ENCODE measurements at regions not wholly inside any gene's neighbourhood (a gene's known extent, or its start where the extent isn't known, plus 50 kb on each side); places are given as distances from the start of the nearest gene placed in this dataset.

DNA sequence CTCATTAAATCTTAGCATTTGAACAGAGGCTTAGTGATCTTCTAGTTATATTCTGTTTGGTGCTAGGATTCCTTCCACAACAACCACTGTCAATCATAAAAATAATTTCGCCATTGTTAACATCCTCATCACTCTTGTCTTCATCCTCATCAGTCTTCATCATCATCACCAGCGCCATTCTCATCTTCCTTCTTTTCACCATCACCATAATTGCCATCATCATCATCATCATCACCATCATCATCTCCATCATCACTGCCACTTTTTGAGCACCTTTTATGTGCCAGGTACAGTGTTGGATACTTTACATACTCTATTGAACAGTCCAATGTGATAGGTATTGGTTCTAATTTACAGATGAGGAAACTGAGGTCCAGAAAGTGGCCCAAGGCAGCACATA lies 245.7 kb downstream of the PTPRU start:
- no peak for DNase-seq (ENCODE audit: low read depth)
- TF ChIP-seq, protein P1, sequence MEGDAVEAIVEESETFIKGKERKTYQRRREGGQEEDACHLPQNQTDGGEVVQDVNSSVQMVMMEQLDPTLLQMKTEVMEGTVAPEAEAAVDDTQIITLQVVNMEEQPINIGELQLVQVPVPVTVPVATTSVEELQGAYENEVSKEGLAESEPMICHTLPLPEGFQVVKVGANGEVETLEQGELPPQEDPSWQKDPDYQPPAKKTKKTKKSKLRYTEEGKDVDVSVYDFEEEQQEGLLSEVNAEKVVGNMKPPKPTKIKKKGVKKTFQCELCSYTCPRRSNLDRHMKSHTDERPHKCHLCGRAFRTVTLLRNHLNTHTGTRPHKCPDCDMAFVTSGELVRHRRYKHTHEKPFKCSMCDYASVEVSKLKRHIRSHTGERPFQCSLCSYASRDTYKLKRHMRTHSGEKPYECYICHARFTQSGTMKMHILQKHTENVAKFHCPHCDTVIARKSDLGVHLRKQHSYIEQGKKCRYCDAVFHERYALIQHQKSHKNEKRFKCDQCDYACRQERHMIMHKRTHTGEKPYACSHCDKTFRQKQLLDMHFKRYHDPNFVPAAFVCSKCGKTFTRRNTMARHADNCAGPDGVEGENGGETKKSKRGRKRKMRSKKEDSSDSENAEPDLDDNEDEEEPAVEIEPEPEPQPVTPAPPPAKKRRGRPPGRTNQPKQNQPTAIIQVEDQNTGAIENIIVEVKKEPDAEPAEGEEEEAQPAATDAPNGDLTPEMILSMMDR (conservative IDR thresholded peaks at IDR 0.05; ENCODE audit: low read depth, low read length), result no peak
- H3K4me3 ChIP-seq (ENCODE audit: low read depth, low read length), result no peak overlapping the region

DNA sequence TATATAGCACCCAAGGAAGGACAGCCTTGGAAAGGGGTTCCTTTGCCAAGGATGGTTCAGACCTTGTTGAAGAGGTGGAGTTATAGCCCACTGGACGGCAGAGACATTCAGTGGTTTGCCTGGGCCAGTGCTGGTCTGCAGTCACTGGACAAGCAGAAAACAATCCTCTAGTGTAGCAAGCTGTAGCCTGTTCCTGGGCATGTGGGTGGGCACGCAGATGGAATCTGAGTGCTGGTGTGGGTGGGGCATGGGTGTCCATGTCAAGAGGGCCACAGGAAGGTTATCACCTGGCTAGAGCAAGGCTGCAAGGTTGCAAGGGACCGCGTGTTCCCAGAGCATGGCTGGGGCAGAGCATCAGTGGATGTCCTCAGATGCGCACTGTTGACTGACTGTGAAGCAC lies 244.7 kb downstream of the PTPRU start:
- DNase-seq (ENCODE audit: low read depth), result no peak
- TF ChIP-seq, protein P1 (conservative IDR thresholded peaks at IDR 0.05; ENCODE audit: low read depth, low read length), result no peak
- no peak overlapping the region for H3K4me3 ChIP-seq (ENCODE audit: low read depth, low read length)

- TF ChIP-seq, protein P1 (conservative IDR thresholded peaks at IDR 0.05; ENCODE audit: low read depth, low read length), result no peak
- DNase-seq (ENCODE audit: low read depth), result no peak
- no peak overlapping the region for H3K4me3 ChIP-seq (ENCODE audit: low read depth, low read length)
Measured at GRCh38 chr1:29478879-29479278, 242.6 kb downstream of the PTPRU start.

DNA sequence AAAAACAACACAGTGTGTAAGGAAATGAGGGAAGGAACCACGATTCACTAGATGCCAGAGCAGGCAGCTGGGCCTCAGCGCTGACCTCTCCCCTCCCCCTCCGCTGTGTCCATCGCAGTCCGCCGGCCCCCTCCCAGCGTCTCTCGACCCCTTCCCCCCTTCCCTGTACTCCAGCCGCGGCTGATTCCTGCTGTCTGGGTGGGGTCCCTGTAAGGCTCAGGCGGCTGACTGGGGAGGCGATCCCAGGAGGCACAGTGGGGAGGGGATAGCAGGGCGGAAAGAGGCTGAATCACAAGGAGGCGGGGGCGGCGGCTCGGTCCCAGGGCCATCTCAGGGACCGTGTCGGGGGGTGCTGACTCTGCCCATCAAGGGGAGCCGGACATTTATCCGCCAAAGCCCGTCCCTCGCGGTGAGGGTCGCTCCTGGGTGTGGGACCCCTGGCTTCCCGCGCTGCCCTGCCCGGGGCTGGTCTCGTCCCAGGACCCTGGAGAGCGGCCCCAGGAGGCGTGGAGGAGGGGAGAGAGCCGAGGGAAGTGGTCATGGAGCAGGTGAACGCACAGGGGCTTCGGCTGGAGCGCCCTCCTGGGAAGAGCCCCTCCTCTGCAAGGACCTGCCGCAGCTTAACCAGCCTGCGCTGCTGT lies 241.9 kb downstream of the PTPRU start:
- DNase-seq (ENCODE audit: low read depth), result no peak
- TF ChIP-seq, protein P1 (conservative IDR thresholded peaks at IDR 0.05; ENCODE audit: low read depth, low read length), result no peak
- H3K4me3 ChIP-seq (ENCODE audit: low read depth, low read length), result no peak overlapping the region

- H3K4me3 ChIP-seq (ENCODE audit: low read depth, low read length), result no peak overlapping the region
Measured at GRCh38 chr1:29475326-29475725, 239.0 kb downstream of the PTPRU start.

GRCh38 chr1:29474274-29475244 lies 238.2 kb downstream of the PTPRU start:
- DNase-seq (ENCODE audit: low read depth), result no peak
- no peak overlapping the region for H3K4me3 ChIP-seq (ENCODE audit: low read depth, low read length)
- TF ChIP-seq, protein P1 (conservative IDR thresholded peaks at IDR 0.05; ENCODE audit: low read depth, low read length), result no peak

More at GRCh38 chr1:29475326-29475725, 239.0 kb downstream of the PTPRU start:
- no peak for DNase-seq (ENCODE audit: low read depth)
- TF ChIP-seq, protein P1 (conservative IDR thresholded peaks at IDR 0.05; ENCODE audit: low read depth, low read length), result no peak

Data from choroid plexus epithelial cell (primary cell).